DOHH2 (cell line): ENCODE measurements at regions not wholly inside any gene's neighbourhood (a gene's known extent, or its start where the extent isn't known, plus 50 kb on each side); places are given as distances from the start of the nearest gene placed in this dataset.
"Not testable (repeated sequence)": the region's sequence is repeated elsewhere in the genome, so short reads cannot be mapped to it uniquely, and the experiment has no call there.

Experiments used
- H3F3A ChIP-seq: fragments of 200-600 bp; sonication (generic), shearing (Covaris generic); 2 replicates; pipeline ENCODE4 v1.6.0; 2016; ENCODE audit warnings: antibody characterized with exemption, mild to moderate bottlenecking; ENCODE audit not compliant: control insufficient read depth, insufficient read depth
- H3K27ac ChIP-seq: fragments of 200-600 bp; sonication (generic); 2 replicates; pipeline ENCODE4 v1.5.1; 2014; ENCODE audit warnings: low read depth, mild to moderate bottlenecking, low read length, moderate library complexity
- H3K27me3 ChIP-seq: fragments of 200-600 bp; sonication (generic); 2 replicates; pipeline ENCODE4 v1.6.1; 2014; ENCODE audit warnings: mild to moderate bottlenecking, low read length, mixed read lengths; ENCODE audit not compliant: control insufficient read depth
- H3K36me3 ChIP-seq: fragments of 200-600 bp; sonication (generic); 2 replicates; pipeline ENCODE4 v1.6.1; 2014; ENCODE audit warnings: mild to moderate bottlenecking, low read length, moderate library complexity, mixed read lengths; ENCODE audit not compliant: control insufficient read depth
- H3K4me1 ChIP-seq: fragments of 200-600 bp; sonication (generic); 2 replicates; pipeline ENCODE4 v1.6.1; 2014; ENCODE audit warnings: mild to moderate bottlenecking, low read length, mixed read lengths; ENCODE audit not compliant: control insufficient read depth
- H3K4me2 ChIP-seq: fragments of 200-600 bp; sonication (generic); 2 replicates; pipeline ENCODE4 v1.6.0; 2014; ENCODE audit warnings: mild to moderate bottlenecking, low read length, moderate library complexity
- H3K4me3 ChIP-seq: fragments of 200-600 bp; sonication (generic); 2 replicates; pipeline ENCODE4 v1.5.1; 2014; ENCODE audit warnings: mild to moderate bottlenecking, low read length, mixed read lengths
- H3K79me2 ChIP-seq: fragments of 200-600 bp; sonication (generic); 2 replicates; pipeline ENCODE4 v1.6.1; 2014; ENCODE audit warnings: mild to moderate bottlenecking, low read length, mixed read lengths; ENCODE audit not compliant: control insufficient read depth
- H3K9me2 ChIP-seq: fragments of 200-600 bp; sonication (generic); replicated peaks from 2 replicates; pipeline ENCODE4 v1.6.1; 2014; ENCODE audit warnings: mild to moderate bottlenecking, low read length, mixed read lengths; ENCODE audit not compliant: control insufficient read depth
- H3K9me3 ChIP-seq: fragments of 200-600 bp; sonication (generic); 2 replicates; pipeline ENCODE4 v1.6.1; 2014; ENCODE audit warnings: antibody characterized with exemption, low read length, mixed read lengths; ENCODE audit not compliant: control insufficient read depth, insufficient read depth
- H4K20me1 ChIP-seq: fragments of 200-600 bp; sonication (generic); 2 replicates; pipeline ENCODE4 v1.6.0; 2014; ENCODE audit warnings: low read depth, mild to moderate bottlenecking, antibody characterized with exemption, low read length, moderate library complexity; ENCODE audit not compliant: control insufficient read depth, insufficient read depth
- CTCF ChIP-seq: fragments of 200-600 bp; sonication (generic); IDR thresholded peaks from one replicate; pipeline ENCODE4 v1.5.1; 2014; ENCODE audit warnings: antibody characterized with exemption, mild to moderate bottlenecking, low read depth, low read length; ENCODE audit not compliant: poor library complexity, severe bottlenecking
- EZH2phosphoT487 ChIP-seq: fragments of 200-600 bp; sonication (generic); IDR thresholded peaks from 2 replicates; pipeline ENCODE4 v1.6.1; 2017; ENCODE audit warnings: borderline replicate concordance, mild to moderate bottlenecking, antibody characterized with exemption, low read length, moderate library complexity, mixed read lengths

GRCh38 chr12:91249518-91250272 lies 67.1 kb upstream of the DCN start:
- Histone ChIP-seq H3K79me2 (no peaks in the 10 kb centered on the region), H3F3A (no peaks in the 10 kb centered on the region), H3K9me2 (no peaks in the 10 kb centered on the region), H3K4me3 (no peak overlapping the region), H3K4me2 (no peak overlapping the region), H3K36me3 (no peaks in the 10 kb centered on the region), H3K27ac (no peak overlapping the region), H3K4me1 (no peaks in the 10 kb centered on the region), H3K27me3 (no peaks in the 10 kb centered on the region), H4K20me1 (no peaks in the 10 kb centered on the region), H3K9me3 (no peaks in the 10 kb centered on the region)
- TF ChIP-seq EZH2phosphoT487 (no peak), CTCF (no peak)

- TF ChIP-seq EZH2phosphoT487 = no peak
- no peak for TF ChIP-seq CTCF
- Histone ChIP-seq H3K4me3 (no peak overlapping the region), H3F3A (no peaks in the 10 kb centered on the region), H3K79me2 (no peaks in the 10 kb centered on the region), H3K9me3 (no peaks in the 10 kb centered on the region), H3K27ac (no peak overlapping the region), H3K27me3 (no peaks in the 10 kb centered on the region), H4K20me1 (no peaks in the 10 kb centered on the region), H3K4me1 (no peaks in the 10 kb centered on the region), H3K9me2 (no peaks in the 10 kb centered on the region), H3K4me2 (no peak overlapping the region), H3K36me3 (no peaks in the 10 kb centered on the region)
These were observed 66.4 kb upstream of the DCN start for GRCh38 chr12:91249054-91249453.

GRCh38 chr12:91243177-91243576 lies 60.6 kb upstream of the DCN start:
- H4K20me1 ChIP-seq, H3K9me2 ChIP-seq, H3K79me2 ChIP-seq, H3K36me3 ChIP-seq, H3K27ac ChIP-seq, H3K9me3 ChIP-seq, H3K4me1 ChIP-seq, H3K4me3 ChIP-seq, H3K4me2 ChIP-seq, H3K27me3 ChIP-seq, H3F3A ChIP-seq: not testable (repeated sequence)

- no peak overlapping the region for H3K4me2 ChIP-seq
- TF ChIP-seq EZH2phosphoT487 (no peak), CTCF (no peak)
- no peak overlapping the region for H3K4me3 ChIP-seq
- H3K79me2 ChIP-seq = no peaks in the 10 kb centered on the region
- no peaks in the 10 kb centered on the region for H3K36me3 ChIP-seq
- no peaks in the 10 kb centered on the region for H3F3A ChIP-seq
- H3K4me1 ChIP-seq = no peaks in the 10 kb centered on the region
- no peaks in the 10 kb centered on the region for H3K9me3 ChIP-seq
- no peaks in the 10 kb centered on the region for H4K20me1 ChIP-seq
- H3K27me3 ChIP-seq = no peaks in the 10 kb centered on the region
- no peak overlapping the region for H3K27ac ChIP-seq
- H3K9me2 ChIP-seq = no peaks in the 10 kb centered on the region
These were observed 59.1 kb upstream of the DCN start for GRCh38 chr12:91241756-91242155.
